GM18519 (cell line): ENCODE measurements at regions not wholly inside any gene's neighbourhood (a gene's known extent, or its start where the extent isn't known, plus 50 kb on each side); places are given as distances from the start of the nearest gene placed in this dataset.
A peak's percentile ranks its signal among the peaks of the same experiment; 100 is the strongest.
"Not testable (repeated sequence)": the region's sequence is repeated elsewhere in the genome, so short reads cannot be mapped to it uniquely, and the experiment has no call there.

ENCODE experiments used
- ATAC-seq: cut with Tn5 transposase; IDR thresholded peaks from one replicate; pipeline ENCODE4 v1.9.1; 2021; ENCODE audit warnings: mild to moderate bottlenecking, moderate library complexity; ENCODE audit not compliant: unreplicated experiment, low FRiP score

GRCh38 chr2:126160950-126161349 is 495.0 kb upstream of the GYPC start:
- ATAC-seq = not testable (repeated sequence)

DNA sequence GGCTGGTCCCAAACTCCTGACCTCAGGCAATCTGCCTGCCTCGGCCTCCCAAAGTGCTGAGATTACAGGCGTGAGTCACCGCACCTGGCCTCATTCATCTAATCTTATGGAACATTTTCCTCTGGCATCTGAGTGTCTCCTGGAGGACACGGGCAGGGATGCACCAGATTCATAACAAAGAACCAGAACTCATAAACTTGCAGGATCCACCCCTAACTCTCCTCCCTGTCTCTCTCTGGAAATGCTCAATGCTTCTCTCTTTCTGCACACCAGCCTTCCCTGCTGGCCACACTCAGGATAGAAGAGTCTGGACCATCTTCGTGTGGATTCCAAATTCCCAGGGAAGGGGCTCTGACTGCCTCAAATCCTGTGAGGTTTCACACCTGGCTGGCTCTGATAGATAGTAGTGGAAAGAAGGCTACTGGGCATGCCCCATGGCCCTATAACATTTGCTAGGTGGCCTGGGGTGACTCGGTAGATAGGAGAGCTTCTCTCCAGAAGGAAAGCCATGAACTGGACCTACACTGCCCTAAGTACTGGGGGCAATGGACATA is 483.2 kb upstream of the GYPC start:
- ATAC-seq = no peak

- no peak for ATAC-seq
Measured at GRCh38 chr2:126175222-126175621, 480.7 kb upstream of the GYPC start.

DNA sequence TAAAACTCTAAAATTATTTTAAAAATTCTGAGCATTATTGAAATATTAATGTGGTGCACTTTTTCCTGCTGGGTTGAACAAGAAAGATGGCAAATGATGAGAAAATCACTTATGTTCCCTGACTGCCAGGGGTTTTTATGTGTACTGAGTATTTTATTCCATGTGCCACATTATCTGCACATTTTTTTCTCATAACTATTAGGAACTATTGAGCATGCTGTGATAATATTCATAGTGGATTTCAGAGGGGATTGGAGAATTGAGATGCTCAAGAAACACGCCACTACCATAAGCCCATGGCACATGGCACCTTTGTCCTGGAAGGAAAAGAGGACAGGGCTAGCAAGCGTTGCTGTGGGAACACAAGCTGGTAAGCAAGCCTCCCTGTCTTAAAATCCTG is 478.5 kb upstream of the GYPC start:
- no peak for ATAC-seq

GRCh38 chr2:126187668-126188067 is 468.3 kb upstream of the GYPC start:
- no peak for ATAC-seq

DNA sequence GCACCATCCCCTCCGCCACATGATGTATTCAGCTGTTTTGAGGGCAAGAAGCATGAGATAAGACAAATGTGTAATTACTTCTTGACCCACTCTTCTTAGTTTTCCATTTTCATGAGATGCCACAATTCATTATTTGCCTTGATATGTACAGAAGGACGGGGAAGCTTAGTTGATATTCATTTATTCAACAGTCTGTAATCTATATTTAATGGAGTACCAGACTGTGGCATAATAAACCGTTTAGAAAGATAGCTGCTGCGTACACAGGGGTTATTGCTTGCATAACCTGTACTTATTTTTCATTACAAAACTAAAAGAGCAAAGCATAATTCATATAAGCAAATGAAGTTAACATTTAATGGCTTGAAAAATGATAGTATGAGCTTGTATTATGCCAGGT is 466.4 kb upstream of the GYPC start:
- no peak for ATAC-seq

GRCh38 chr2:126200538-126200937 is 455.4 kb upstream of the GYPC start:
- no peak for ATAC-seq

DNA sequence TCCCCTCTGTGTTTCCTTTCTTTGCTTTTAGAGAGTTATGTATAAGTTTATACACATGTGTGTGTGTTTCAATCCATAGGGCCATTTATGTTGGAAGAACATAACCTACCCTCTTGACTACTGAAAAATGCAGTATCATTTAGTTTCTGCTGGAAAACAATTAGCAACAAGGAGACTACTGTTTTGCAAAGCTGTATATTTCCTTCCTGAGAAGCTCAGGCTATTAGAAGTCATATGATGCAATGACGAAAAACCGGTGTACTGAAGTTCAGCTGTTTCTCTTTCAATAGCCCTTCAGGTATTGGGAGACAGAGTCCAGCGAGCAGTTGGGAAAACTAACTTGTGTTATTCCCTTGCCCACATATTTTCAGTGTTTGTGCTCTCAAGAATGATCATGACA is 447.7 kb upstream of the GYPC start:
- no peak for ATAC-seq

DNA sequence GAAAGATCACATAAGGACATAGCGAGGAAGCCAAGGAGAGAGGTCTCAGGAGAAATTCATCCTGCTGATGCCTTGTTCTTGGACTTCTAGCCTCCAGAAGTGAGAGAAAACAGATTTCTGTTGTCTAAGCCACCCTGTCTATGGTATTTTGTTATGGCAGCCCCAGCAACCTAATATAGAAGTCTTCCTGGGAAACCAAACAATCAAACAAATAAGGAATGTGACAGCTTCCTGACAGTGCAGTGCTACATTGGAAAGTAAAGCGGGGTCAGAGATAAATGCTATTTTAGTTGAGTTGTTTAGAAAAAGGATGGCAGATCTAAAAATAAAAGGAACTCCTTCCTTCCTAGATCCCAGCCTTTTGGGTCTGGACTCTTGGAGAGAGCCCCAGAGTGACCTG is 443.2 kb upstream of the GYPC start:
- ATAC-seq = no peak

- ATAC-seq = no peak
Measured at GRCh38 chr2:126219081-126219480, 436.9 kb upstream of the GYPC start.

DNA sequence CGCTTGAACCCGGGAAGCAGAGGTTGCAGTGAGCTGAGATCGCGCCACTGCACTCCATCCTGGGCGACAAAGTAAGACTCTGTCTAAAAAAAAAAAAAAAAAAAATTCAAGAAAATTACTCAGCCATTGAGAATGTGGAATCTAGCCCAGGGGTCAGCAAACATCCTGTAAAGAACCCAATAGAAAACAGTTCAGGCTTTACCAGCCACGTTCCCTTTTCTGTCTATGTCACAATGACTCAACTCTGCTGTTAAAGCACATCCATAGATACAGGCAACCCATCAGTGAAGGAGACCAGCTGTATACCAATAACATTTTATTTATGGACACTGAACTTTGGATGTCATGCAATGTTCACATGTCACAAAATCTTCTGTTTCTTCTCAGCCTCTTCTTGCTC is 435.6 kb upstream of the GYPC start:
- no peak for ATAC-seq

DNA sequence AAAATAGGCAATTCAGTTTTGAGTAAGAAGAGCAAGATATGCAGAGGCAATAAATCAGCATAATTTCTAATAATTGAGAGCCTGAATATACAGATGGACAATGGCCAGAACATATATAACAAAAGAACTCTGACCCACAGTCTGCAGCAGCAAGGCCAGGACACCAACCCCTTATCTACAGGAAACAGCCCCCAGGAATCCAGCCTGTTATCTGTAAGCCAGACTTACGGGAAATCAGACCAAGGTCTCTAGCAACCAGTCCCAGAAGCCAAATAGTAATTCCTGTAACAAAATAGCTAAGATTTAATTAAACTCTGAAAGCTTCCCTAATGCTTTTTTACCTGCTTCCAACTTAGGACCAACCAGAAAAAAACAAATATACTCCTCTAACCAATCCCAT is 434.5 kb upstream of the GYPC start:
- ATAC-seq = no peak

GRCh38 chr2:126222278-126222677 is 433.7 kb upstream of the GYPC start:
- no peak for ATAC-seq

DNA sequence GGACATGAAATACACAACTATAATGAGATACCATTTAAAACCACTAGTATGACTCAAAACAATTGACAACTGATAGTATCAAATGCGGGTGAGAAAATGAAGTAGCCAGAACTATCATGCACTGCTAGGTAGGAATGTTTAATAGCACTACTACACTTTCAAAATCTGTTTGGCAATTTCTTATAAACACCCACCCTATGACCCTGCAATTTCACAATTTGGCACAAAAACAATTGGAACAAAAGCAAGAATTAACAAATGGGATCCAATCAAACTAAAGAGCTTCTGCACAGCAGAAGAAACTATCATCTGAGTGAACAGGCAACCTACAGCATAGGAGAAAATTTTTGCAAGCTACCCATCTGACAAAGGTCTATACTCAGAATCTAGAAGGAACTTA is 431.2 kb upstream of the GYPC start:
- ATAC-seq = no peak

DNA sequence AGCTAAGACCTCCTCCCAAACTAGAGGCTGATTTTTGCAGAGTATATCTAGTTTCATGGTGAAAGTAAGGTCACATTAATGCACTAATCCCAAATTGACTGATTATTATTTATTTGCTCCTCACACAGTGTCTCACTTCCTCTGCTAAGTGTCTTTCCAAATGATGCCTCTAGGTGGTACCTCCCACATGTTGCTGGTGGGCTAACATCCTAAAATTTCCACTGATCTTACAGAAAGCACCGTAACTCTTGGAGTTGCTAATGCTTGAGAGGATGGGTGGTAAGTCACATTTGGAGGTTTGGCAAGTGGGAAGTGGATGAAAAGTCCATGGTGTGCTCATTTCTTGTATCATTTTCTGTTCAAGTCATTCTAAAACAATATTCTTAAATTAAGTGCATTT is 428.7 kb upstream of the GYPC start:
- no peak for ATAC-seq

- no peak for ATAC-seq
Measured at GRCh38 chr2:126228531-126228930, 427.4 kb upstream of the GYPC start.

DNA sequence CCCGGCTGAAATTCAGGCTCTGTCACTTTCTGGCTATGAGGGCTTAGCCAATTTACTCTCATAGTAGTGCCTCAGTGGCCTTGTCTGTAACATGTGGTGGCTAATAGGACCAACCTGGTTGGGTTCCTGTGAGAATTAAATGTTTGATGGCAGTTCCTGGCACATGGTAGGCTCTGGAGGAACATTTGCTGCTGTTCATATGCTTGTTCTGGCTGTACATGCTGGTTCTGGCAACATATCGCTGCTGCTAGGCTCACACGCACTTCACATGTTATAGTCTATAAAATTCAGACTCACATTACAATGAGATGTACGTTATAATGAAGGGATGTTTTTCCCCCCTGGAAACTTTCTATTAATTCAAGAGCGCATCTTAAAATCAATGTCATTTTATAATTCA is 417.7 kb upstream of the GYPC start:
- no peak for ATAC-seq

- no peak for ATAC-seq
Measured at GRCh38 chr2:126239320-126239955, 416.5 kb upstream of the GYPC start.

GRCh38 chr2:126241001-126241400 is 415.0 kb upstream of the GYPC start:
- ATAC-seq = no peak

GRCh38 chr2:126241411-126241810 is 414.5 kb upstream of the GYPC start:
- no peak for ATAC-seq

DNA sequence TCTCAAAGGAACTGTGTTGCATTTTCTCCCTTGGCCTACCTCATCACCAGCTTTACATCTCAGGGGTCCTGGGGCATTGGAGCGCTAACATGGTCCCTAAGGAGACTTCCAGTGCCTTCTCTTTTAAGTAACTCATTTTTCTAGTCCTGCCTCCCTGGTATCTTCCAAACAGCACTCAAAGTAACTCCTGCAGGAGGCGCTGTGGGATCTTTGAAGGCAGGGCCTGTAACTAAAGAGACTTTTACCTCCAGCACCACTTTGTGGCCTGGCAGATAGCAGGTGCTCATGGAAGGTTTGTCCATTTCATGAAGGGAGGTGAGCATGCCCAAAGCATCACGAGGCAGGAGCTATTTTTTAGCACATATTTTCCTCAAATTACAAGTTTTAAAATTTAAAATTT is 411.0 kb upstream of the GYPC start:
- peak; percentile 83 for ATAC-seq

GRCh38 chr2:126253669-126254068 is 402.3 kb upstream of the GYPC start:
- ATAC-seq = no peak

GRCh38 chr2:126264625-126265024 is 391.3 kb upstream of the GYPC start:
- no peak for ATAC-seq
